M059J (cell line): ENCODE measurements at regions not wholly inside any gene's neighbourhood (a gene's known extent, or its start where the extent isn't known, plus 50 kb on each side); places are given as distances from the start of the nearest gene placed in this dataset.

ENCODE experiments used
- DNase-seq: peaks from one replicate; pipeline ENCODE4 v3.0.0-alpha.2; 2012; ENCODE audit warnings: low read depth

DNA sequence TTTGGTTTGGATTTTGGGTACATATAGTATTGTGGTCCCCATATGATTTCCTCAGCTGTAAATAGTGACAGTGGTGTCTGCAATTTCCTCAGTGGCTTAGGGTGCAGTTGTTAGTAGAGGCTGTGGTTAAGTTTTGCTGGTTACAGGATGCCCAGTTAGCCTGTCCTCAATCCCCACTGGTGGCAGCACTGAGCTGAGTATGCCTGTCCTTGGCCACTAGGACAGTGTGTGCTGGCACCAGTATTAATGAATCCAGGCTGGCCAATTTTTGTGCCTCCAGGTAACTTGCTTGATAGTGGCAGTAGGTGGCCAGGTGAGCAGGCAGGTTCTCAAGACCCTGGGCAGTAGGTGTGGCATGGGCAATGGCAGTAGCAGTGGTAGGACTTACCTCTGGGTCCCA lies 973.1 kb downstream of the TMEM182 start:
- DNase-seq = no peak

DNA sequence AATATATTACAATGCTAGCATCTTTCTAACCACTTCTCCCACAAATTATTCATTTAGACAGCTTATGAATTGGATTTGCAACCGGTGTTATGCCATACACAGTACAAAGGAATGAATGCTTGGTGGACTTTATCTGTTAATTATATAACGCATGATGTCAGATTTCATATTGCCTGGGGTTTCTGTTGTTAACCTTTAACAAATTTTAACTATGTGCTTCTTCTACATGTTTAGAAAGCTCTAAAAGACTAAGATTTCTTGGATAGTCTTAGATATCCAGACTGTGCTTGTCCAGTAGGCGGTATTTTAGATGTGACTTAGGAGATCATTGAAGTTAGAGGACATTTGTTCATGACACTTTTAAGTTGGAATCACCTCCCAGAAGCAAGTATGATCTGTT lies 976.3 kb downstream of the TMEM182 start:
- no peak for DNase-seq

DNA sequence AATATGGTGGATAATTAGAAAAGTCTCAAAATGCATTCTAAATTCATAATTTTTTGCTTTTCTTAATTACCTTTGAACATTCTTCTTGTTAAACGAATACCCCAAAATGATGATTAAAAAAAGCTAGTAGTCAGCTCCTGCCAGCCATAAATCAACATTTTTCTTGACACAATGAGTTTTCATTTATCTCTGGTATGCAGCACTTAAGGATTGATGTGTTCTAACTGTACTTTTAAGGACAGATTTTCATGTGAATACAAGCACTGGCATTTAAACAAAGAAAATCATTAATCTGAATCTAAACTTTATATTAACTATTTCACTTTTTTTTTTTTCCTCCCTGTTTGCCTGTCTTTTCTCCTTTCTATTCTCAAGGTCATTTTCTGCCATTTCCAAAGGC lies 976.8 kb downstream of the TMEM182 start:
- no peak for DNase-seq

DNA sequence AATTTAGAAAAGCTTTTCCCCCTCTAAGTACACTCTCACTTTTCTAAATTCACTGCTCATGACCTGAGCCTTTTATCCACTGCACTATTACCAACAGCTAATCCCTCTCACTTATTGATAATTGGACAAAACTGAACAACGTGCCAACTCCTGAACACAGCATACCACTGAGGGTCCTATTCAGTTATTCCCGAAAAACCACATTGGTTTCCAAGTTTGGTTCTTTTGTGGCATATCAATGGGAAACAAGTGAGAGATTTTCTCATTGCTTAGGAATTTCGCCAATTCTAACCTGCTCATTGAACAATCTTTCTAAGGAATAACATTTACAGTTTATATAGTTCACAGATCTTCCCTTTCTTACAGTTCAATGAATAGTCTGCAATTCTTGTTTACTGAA lies 977.4 kb downstream of the TMEM182 start:
- no peak for DNase-seq

DNA sequence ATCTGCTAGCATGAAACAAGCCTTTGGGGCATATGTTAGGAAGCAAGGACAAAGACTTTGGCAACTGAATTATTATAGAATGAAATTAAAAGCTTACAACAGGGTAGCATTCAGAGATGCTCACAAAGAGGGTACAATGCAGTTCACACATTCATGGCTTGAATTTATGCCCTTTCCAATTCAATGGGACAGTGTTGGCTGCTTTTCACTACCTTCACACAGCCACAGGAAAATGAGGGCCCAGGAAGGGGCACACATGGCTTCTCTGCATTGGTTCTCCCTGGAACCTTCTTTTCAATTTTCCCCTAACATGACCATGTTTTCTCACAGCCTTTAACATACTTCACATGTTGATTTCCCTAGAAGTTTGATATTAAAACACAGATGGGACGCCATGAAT lies 978.1 kb downstream of the TMEM182 start:
- DNase-seq = no peak

DNA sequence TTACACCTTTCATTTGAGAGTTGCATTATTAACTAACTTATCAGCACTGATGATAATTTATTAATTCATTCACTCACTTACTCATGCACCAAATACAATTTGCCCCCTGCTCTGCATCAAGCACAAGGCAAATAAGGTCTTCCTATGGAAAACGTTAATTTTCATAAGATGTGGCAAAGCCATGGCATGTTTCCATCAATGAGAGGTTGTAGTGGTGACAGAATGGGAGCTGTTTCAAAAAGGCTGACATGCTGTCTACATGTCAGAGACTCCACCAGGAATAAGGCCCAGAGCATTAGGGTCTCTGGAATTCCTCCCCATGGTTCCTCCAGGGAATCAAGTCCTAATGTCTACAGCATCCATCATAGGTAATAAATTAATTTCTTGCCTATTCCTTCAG lies 978.8 kb downstream of the TMEM182 start:
- no peak for DNase-seq

DNA sequence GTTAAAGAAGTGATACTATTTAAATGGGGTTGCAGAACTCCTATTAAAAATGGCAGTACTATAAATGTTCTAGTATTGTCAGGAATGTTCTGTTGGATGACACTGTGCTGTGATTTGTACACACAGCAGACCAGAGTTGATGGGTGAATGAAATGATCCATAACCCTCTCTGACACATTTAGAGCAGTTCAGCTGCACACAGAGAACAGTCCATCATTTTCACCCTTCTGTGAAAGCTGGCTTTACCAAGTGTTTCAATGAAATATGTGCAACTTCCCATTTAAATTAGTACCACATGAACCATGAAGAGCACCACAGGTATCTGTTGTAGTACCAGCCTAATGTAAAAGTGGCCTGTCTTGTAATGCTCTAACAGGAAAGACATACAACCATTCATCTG lies 981.4 kb downstream of the TMEM182 start:
- no peak for DNase-seq

DNA sequence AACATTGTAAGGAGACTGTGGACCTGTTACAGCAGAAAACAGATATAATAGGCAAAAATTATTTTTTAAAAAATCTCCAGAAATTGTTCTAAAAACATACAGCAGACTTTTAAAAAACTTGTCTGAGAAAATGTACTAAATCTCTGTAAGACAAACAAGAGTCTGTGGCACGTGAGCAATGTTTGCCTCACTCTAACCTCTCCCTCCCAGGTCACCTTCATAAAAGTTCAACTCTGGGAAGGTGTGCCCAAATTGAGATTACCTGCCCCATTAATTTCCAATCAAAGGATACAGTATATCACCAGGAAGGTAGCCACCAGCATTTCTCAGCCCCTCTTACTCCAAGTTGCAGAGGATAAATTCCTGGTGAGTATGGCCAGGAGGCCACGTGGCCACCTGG lies 992.7 kb downstream of the TMEM182 start:
- DNase-seq = no peak

DNA sequence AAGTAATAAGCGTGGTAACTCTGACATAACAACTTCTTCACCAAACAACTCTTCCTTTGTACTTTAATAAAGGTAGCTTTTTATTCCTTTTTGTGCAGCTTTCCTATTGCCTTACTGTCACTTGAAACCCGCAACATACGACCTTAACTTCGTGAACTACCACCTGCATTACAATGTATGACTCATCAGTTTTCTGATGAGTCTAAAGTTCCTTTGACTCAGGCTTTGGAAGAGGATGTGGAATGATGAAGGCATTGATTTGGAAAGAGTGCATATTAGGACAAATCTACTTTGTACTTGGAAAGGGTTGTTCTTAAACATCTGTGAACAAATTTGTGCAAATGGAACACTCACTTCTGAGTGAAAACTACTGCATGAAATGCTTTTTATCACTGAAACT lies 1012.1 kb downstream of the TMEM182 start:
- DNase-seq = no peak

DNA sequence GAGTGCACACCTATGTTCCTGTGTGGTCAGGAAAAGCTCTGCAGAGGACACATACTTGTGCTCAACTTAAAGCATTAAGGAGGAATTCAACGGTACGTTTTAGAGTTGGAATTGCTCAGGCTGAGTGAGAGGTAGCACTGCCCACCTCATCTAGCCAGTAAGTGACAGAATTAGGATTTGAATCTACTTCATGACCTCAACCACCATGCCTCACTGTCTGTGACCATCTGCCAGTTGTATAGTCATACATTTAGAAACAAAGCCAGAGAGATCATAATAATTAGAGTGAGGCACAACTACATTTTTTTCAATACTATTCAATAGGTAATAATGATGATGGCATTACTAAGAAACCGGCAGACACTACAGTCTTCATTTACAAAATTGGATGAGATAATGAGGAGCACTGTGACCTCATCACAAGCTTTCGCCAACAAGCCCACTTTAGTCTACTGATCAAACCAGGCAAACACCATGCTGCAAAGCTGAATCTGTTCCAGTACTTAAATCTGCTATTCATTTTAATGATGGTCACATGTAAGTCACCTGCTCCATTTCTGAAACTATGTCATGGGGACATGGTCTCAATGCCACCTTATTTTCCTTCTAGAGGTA lies 1018.4 kb downstream of the TMEM182 start:
- DNase-seq = no peak

DNA sequence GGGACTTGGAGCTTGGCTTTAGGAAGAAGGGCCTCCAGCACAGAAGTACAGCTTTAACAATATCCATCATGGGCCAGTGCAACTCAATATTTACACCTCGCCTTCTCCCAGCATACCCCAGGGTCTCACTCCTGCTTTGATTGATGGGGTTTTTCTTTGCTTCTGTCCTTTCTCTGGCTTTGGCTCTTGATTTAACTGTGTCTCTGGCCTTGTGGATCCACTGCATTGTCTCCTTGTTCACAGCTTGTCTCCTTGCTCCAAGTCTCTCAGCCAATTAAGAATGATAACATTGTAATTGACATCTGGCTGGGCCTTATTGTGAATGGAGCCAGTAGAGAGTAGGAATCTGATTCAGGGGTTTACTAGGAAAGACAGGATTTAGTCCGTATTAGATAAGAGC lies 1019.5 kb downstream of the TMEM182 start:
- no peak for DNase-seq

DNA sequence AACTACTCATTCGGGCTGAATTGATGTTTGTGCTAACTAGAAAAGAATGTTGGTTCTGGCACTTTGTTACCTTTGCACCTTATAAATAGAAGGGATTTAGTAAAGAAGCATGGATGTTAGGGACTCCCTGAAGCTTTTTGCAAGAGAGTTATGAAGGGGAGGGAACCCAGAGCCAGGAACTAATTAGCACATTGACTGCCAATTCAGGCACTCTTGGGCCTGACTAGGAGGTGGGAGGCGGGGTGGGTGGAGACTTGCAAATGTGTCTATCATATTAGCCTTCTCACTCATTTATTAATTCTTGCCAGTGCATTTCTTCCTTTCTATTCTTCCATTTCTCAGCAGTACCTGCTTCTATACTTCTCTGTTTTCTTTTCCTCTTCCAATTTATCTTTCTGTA lies 1022.4 kb downstream of the TMEM182 start:
- no peak for DNase-seq

DNA sequence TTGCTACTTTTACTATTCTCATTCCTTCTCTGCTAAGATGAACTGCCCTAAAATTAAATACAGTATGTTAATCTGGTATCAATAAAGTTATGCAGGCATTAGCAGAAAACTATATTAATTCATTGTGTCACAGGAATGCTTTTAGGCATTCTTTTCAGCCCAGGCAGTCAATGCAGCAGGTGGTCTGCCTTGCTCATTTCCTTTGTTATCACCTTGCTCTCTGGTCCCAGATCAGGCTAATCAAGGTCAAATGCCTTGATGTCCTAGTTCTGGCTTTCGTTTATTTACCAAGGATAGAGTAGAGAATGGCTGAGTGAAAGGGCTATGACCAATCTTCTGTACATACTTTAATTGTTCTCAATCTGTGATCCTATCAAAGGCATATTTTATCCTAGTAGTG lies 1023.6 kb downstream of the TMEM182 start:
- no peak for DNase-seq

DNA sequence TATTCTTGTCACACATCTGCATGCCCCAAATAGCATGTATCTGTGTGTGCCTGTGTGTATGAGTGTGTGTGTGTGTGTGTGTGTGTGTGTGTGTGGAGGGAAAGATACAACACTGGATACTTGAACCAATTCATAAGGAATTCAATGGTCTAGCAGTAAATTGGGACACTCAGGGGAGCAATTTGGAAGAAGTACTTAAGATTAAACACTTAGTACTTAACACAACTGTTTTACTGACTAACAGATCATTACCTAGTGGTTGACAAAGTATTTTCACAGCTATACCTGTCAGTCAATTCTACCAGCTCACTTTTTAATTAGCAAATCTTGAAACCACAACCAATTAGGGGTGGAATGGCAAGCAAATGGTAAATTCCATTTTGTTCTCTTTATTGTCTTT lies 1024.1 kb downstream of the TMEM182 start:
- DNase-seq = no peak

DNA sequence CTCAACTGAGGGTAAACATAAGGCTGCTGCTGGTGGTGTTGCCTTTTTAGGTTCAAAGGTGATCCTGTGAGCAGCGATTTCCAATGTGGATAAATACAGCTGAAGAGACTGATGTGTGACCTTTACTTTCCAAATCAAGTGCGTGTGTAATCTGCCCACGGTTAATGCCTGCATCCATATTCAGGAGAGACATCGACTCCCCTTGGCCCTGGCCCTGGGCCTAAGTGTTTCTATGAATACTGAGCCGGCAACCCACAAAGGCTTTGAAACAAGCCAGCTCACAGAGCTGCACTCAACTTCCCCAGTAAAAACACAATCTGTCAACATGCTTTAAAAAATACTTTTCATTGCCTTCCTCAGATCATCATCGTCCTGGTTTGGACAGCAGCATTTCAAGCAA lies 1026.6 kb downstream of the TMEM182 start:
- no peak for DNase-seq

DNA sequence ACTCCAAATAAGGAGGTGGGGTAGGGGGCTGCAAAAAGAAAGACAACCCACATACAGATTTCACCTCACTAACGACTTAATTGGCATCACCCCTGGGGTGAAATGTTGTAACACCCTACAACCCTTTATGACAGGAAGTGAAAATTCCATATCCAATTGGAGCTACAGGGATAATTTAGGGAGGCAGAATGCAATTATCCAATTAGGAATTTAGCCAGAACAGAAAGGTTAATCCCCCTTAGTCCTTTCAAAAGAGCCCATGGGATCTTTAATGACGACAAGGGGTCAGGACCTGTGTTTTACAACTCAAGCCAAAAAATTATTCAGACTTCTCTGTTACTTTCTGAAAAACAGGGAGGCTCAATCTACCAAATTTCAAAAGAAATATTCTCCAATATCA lies 1027.1 kb downstream of the TMEM182 start:
- no peak for DNase-seq

DNA sequence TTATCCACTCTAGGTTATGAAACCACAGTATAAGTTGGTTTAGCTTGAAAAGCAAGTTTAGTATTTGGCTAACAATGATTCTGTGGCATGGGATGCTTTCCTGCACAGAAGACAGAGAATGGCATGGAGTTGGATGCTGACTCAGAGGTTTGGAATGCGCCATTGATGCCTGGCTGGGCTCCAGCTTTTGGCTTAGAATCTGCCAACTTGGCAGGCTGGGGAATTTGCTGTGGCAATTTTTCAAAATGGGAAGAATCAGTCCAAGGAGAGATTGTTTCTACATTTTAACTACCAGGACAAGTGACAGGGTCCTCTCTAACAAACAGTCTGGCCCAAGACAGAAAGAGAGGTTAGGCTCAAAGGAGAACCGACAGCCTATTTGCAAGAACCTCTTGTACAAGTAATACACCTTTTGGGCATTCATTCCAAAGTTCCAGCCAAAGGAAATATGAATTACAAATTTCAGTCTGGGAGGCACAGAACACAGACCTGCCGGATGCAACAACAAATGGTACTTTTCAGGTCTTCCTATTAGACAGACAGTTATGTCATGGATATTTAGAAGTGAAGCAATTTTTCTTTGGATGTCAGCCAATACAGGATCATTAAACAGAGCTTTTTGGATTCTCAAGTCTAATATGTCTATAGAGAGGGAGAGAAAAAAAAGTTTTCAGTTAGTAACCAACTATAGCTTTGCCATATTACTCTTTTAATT lies 1027.7 kb downstream of the TMEM182 start:
- DNase-seq = peak; percentile 27

DNA sequence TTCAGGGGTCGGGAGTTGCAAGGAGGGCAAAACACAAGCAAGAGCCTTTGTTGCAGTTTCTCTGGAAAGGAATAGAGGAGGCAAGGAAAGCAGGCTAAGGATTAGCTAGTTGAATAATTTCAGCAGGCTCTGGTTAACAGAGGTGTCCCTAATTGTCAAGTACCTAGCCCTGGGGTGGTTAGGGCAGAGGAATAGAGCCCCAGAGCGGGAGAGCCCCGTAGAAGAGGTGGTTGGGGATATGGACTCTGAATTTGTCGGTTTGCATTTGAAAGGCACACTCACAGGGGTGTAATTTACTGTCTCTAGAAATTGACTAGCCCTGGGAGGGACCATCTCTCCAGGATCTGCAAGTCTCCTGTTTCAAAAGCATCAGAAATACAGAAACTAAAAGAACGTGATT lies 1030.2 kb downstream of the TMEM182 start:
- no peak for DNase-seq

DNA sequence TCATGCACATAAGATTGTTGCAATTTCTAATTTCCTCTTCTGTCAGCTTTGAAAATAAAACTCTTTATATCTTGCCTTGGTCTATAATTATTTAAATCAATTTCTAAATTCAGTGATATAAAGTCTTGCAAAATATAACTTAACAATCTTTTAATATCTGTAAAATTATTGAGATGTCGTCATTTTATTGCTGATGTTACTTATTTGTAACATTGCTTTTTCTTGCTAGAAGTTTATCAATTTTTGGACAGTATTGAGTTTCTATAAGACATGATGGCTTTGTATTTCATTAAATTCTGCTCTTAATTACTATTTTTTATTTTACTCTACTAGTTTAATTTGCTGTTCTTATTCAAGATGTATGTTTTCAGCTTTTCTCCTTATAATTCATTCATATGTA lies 1036.5 kb downstream of the TMEM182 start:
- no peak for DNase-seq

DNA sequence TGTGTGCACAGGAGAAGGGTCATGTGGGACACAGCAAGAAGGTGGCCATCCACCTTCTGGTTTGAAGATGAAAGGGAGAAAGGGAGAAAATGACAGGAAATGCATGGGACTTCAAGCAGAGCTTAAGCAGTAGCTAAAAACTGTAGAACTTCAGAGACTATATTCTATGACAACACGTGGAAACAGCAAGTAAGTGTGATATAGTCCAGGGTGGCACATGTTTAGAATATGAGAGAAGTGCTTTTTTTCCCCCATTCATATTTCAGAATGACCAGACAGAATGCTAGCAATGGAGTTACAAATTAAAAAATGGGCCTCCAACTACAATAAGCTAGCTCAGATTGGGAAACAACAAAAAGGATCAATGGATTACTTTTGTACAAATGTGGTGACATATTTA lies 1042.2 kb downstream of the TMEM182 start:
- DNase-seq = no peak

DNA sequence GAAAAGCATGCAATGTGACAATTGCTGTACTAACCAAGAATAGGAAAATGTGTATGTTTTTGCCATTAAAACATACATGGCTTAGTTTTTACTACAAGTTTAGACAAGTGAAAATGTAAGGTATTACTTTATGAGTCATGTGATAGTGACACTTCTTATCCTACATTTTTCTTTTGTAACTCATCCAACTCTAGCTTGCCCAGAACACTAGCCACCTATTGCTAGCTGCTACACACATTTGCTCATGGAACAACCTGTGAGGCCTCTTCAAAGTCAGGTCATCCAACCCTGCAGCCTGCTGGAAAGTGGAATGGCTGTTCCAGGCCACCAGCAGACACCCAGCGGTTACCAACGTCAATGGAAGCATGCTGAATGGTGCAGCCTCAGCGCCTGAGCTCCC lies 1043.9 kb downstream of the TMEM182 start:
- DNase-seq = no peak

DNA sequence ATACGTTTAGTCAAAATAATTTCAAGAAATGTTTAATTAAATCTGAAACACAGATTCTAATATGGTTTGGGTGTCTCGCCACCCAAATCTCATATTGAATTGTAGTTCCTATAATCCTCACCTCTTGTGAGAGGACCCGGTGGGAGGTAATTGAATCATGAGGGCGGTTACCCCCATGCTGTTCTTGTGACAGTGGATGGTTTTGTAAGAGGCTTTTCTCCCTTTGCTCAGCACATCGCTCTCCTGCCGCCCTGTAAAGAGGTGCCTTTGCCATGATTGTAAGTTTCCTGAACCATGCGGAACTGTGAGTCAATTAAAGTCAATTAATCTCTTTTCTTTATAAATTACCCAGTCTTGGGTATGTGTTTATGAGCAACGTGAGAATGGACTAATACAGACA lies 1045.1 kb upstream of the POU3F3 start:
- no peak for DNase-seq

DNA sequence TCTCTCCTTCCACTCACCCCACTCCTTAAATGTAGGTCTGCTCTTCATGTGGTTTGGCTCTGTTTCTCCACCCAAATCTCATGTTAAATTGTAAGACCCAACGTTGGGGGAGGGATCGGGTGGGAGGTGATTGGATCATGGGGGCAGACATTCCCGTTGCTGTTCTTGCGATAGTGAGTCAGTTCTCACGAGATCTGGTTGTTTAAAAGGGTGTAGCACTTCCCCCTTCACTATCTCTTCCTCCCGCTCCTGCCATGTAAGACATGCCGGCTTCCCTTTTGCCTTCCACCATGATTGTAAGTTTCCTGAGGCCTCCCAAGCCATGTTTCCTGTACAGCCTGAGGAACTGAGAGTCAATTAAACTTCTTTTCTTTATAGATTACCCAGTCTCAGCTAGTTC lies 1044.5 kb upstream of the POU3F3 start:
- DNase-seq = no peak

DNA sequence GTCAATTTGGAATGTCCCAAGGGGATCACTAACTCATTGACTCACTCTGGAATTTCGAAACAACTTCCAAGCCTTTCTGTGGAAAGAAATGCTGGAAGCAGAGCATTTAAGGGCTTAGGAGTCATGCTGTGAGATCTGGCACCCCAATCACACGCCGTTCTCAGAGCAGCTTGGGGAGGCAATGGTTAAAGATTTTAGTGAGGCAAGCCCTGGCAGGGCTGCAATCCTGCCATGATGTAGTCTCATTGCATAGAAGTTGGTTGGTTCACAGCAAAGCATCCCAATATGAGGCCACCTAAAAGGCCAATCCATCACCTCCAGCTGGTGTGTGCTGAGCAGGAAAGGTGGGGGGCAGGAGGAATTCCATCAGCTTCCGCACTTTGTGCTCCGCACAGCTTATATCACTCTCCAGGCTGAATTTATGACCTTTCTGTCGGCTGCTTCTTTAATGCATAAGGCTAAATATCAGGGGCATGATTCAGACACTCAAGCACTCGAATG lies 1043.9 kb upstream of the POU3F3 start:
- DNase-seq = no peak
